ENCODE measurements at regions not wholly inside any gene's neighbourhood (a gene's known extent, or its start where the extent isn't known, plus 50 kb on each side); places are given as distances from the start of the nearest gene placed in this dataset.

DNA sequence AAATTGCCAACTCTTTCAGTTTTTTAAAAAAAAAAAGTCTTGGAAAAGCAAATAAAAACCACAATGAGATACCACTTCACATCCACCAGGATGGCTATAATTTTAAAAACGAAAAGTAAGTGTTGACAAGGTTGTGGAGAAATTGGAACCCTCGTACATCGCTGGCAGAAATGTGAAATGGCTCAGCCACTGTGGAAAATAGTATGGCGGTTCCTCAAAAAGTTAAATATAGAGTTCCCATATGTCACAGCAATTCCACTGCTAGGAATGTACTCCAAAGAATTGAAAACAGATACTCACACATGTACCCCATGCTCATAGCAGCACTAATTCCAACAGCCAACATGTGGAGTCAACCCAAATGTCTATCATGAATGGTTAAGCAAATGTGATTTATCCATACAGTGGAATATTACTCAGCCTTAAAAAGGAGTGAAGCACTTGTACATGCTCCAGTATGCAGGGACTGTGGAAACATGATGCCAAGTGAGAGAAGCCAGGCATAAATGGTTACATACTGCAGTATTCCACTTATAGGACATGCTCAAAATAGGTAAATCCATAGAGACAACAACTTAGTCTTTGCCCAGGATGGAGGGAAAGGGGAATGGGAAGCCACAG is 73.8 kb upstream of the PCSK6 start:
- H3K36me3 ChIP-seq (ENCODE audit: control insufficient read depth, insufficient read depth, low read length), result no peaks in the 10 kb centered on the region
- H3K27ac ChIP-seq (ENCODE audit: low read length), result no peak overlapping the region
- H3K4me1 Mint-ChIP-seq, result no peaks in the 10 kb centered on the region
- H3K4me3 ChIP-seq (ENCODE audit: low read length), result no peak overlapping the region
- TF ChIP-seq CTCF (IDR thresholded peaks at IDR 0.05), result no peak
- H3K4me1 ChIP-seq (ENCODE audit: control insufficient read depth, insufficient read depth, low read length), result no peaks in the 10 kb centered on the region
- DNase-seq (no peak), ATAC-seq (no peak)
- WGBS (ENCODE audit: insufficient coverage), result 75% methylated on average over 4 of the region's 4 CpGs
- no peaks in the 10 kb centered on the region for H3K9me3 Mint-ChIP-seq
- no peaks in the 10 kb centered on the region for H3K36me3 Mint-ChIP-seq
- H3K9me3 ChIP-seq (ENCODE audit: control insufficient read depth, insufficient read depth, low read length), result no peaks in the 10 kb centered on the region
- intact Hi-C loops (cut with micrococcal nuclease), result no loop called here
- H3K4me3 Mint-ChIP-seq, result no peak overlapping the region
- H3K27me3 Mint-ChIP-seq (ENCODE audit: low read depth in 2 of 2), result peaks cover 13 to 34% of the 10 kb centered on the region in 2 donors
- H3K27ac Mint-ChIP-seq, result no peak overlapping the region
- peaks cover 2% of the 10 kb centered on the region for H3K27me3 ChIP-seq (ENCODE audit: control insufficient read depth, insufficient read depth, low read length)

DNA sequence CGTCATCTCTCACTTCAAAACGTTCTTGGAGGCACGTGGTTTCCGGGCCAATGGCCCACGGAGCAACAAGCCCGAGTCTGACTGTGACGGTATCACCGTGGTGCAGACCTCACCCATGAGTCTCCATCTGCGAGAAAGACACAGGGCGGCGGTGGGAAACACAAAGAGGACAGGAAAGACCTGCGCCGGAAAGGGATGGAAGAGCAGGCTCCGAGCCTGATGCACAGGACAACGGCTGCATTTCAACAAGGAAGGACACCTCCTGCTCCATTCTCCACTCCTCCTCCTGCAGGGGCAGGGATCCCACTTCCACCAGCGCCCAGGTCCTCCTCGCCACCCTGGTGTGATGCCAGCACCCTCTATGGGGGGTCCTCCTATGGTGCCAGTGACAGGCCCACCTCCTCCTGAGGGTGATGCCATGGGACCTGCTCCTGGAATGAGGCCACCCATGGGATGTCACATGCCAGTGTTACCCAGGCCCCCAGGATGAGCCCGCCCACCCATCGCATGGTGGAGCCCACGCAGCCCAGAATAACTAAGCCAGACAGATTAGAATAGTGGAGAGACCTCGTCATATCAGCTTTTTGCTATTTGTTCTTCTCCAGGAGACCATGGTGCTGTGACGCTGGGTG is 73.0 kb upstream of the PCSK6 start:
- intact Hi-C loops (cut with micrococcal nuclease), result no loop called here

GRCh38 chr15:101561584-101561906 is 72.0 kb upstream of the PCSK6 start:
- ATAC-seq (no peak), DNase-seq (no peak)
- H3K36me3 Mint-ChIP-seq, result no peaks in the 10 kb centered on the region
- Histone ChIP-seq H3K27ac (ENCODE audit: low read length) (no peak overlapping the region), H3K36me3 (ENCODE audit: control insufficient read depth, insufficient read depth, low read length) (no peaks in the 10 kb centered on the region), H3K4me3 (ENCODE audit: low read length) (no peak overlapping the region), H3K9me3 (ENCODE audit: control insufficient read depth, insufficient read depth, low read length) (no peaks in the 10 kb centered on the region), H3K27me3 (ENCODE audit: control insufficient read depth, insufficient read depth, low read length) (peaks cover 2% of the 10 kb centered on the region), H3K4me1 (ENCODE audit: control insufficient read depth, insufficient read depth, low read length) (no peaks in the 10 kb centered on the region)
- H3K9me3 Mint-ChIP-seq, result no peaks in the 10 kb centered on the region
- intact Hi-C loops (cut with micrococcal nuclease), result no loop called here
- no peak overlapping the region for H3K4me3 Mint-ChIP-seq
- no peak for TF ChIP-seq CTCF (IDR thresholded peaks at IDR 0.05)
- no peak overlapping the region for H3K27ac Mint-ChIP-seq
- no peaks in the 10 kb centered on the region for H3K4me1 Mint-ChIP-seq
- H3K27me3 Mint-ChIP-seq (ENCODE audit: low read depth in 2 of 2), result peaks cover 10 to 27% of the 10 kb centered on the region in 2 donors
- 81% methylated on average over 15 of the region's 15 CpGs for WGBS (ENCODE audit: insufficient coverage)

More for the DNA sequence above, 73.0 kb upstream of the PCSK6 start:
- 86% methylated on average over 21 of the region's 22 CpGs for WGBS (ENCODE audit: insufficient coverage)
- no peak overlapping the region for H3K4me3 Mint-ChIP-seq
- no peaks in the 10 kb centered on the region for H3K36me3 Mint-ChIP-seq
- no peaks in the 10 kb centered on the region for H3K4me1 Mint-ChIP-seq
- Histone ChIP-seq H3K36me3 (ENCODE audit: control insufficient read depth, insufficient read depth, low read length) (no peaks in the 10 kb centered on the region), H3K9me3 (ENCODE audit: control insufficient read depth, insufficient read depth, low read length) (no peaks in the 10 kb centered on the region), H3K27me3 (ENCODE audit: control insufficient read depth, insufficient read depth, low read length) (peaks cover 2% of the 10 kb centered on the region), H3K27ac (ENCODE audit: low read length) (no peak overlapping the region), H3K4me3 (ENCODE audit: low read length) (no peak overlapping the region), H3K4me1 (ENCODE audit: control insufficient read depth, insufficient read depth, low read length) (no peaks in the 10 kb centered on the region)
- H3K9me3 Mint-ChIP-seq, result no peaks in the 10 kb centered on the region
- H3K27me3 Mint-ChIP-seq (ENCODE audit: low read depth in 2 of 2), result peaks cover 13 to 35% of the 10 kb centered on the region in 2 donors
- H3K27ac Mint-ChIP-seq, result no peak overlapping the region
- TF ChIP-seq CTCF (IDR thresholded peaks at IDR 0.05), result no peak
- DNase-seq (no peak), ATAC-seq (no peak)
